KMS-11 (cell line): ENCODE measurements at regions not wholly inside any gene's neighbourhood (a gene's known extent, or its start where the extent isn't known, plus 50 kb on each side); places are given as distances from the start of the nearest gene placed in this dataset.
"Not testable (repeated sequence)": the region's sequence is repeated elsewhere in the genome, so short reads cannot be mapped to it uniquely, and the experiment has no call there.

Source experiments
- H2AFZ ChIP-seq: fragments of 200-600 bp; sonication (generic); 2 replicates; pipeline ENCODE4 v1.6.1; 2016; ENCODE audit warnings: antibody characterized with exemption, mixed run types, low read depth
- H3K27ac ChIP-seq: fragments of 200-600 bp; sonication (generic); 2 replicates; pipeline ENCODE4 v1.6.1; 2016; ENCODE audit warnings: mild to moderate bottlenecking, mixed run types
- H3K27me3 ChIP-seq: fragments of 200-600 bp; sonication (generic); 2 replicates; pipeline ENCODE4 v1.6.1; 2017; ENCODE audit warnings: mild to moderate bottlenecking, low read depth, mixed run types, moderate library complexity; ENCODE audit not compliant: insufficient read depth
- H3K36me3 ChIP-seq: fragments of 200-600 bp; sonication (generic); 2 replicates; pipeline ENCODE4 v1.6.1; 2017; ENCODE audit warnings: mild to moderate bottlenecking, mixed run types; ENCODE audit not compliant: insufficient read depth
- H3K4me1 ChIP-seq: fragments of 200-600 bp; sonication (generic); 2 replicates; pipeline ENCODE4 v1.6.1; 2016; ENCODE audit warnings: mild to moderate bottlenecking, low read depth, mixed run types; ENCODE audit not compliant: poor library complexity, severe bottlenecking
- H3K4me2 ChIP-seq: fragments of 200-600 bp; sonication (generic); 2 replicates; pipeline ENCODE4 v1.7.0; 2016; ENCODE audit warnings: mild to moderate bottlenecking, mixed run types
- H3K4me3 ChIP-seq: fragments of 200-600 bp; sonication (generic); IDR thresholded peaks from 2 replicates; pipeline ENCODE4 v1.6.1; 2017; ENCODE audit warnings: low read depth, low read length, mixed read lengths; ENCODE audit not compliant: insufficient read depth
- H3K79me2 ChIP-seq: fragments of 200-600 bp; sonication (generic); 2 replicates; pipeline ENCODE4 v1.6.1; 2016; ENCODE audit warnings: low read depth, mixed run types; ENCODE audit not compliant: insufficient read depth
- H3K9ac ChIP-seq: fragments of 200-600 bp; sonication (generic); 2 replicates; pipeline ENCODE4 v1.6.1; 2016; ENCODE audit warnings: mild to moderate bottlenecking, mixed run types
- H4K20me1 ChIP-seq: fragments of 200-600 bp; sonication (generic); 2 replicates; pipeline ENCODE4 v1.6.1; 2016; ENCODE audit warnings: mild to moderate bottlenecking, mixed run types; ENCODE audit not compliant: insufficient read depth
- TF ChIP-seq, protein P1 (sequence below): fragments of 200-600 bp; sonication (generic); conservative IDR thresholded peaks from 2 replicates; pipeline ENCODE4 v1.6.1; 2017; ENCODE audit warnings: low read depth, mild to moderate bottlenecking, antibody characterized with exemption, low read length, moderate library complexity, mixed read lengths

GRCh38 chr2:142734770-142735169 is 142.7 kb upstream of the KYNU start:
- no peaks in the 10 kb centered on the region for H3K79me2 ChIP-seq
- H3K4me2 ChIP-seq: no peak overlapping the region
- H3K4me3 ChIP-seq: no peak overlapping the region
- H3K36me3 ChIP-seq: no peaks in the 10 kb centered on the region
- H4K20me1 ChIP-seq: no peaks in the 10 kb centered on the region
- TF ChIP-seq, protein P1, sequence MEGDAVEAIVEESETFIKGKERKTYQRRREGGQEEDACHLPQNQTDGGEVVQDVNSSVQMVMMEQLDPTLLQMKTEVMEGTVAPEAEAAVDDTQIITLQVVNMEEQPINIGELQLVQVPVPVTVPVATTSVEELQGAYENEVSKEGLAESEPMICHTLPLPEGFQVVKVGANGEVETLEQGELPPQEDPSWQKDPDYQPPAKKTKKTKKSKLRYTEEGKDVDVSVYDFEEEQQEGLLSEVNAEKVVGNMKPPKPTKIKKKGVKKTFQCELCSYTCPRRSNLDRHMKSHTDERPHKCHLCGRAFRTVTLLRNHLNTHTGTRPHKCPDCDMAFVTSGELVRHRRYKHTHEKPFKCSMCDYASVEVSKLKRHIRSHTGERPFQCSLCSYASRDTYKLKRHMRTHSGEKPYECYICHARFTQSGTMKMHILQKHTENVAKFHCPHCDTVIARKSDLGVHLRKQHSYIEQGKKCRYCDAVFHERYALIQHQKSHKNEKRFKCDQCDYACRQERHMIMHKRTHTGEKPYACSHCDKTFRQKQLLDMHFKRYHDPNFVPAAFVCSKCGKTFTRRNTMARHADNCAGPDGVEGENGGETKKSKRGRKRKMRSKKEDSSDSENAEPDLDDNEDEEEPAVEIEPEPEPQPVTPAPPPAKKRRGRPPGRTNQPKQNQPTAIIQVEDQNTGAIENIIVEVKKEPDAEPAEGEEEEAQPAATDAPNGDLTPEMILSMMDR: no peak
- no peaks in the 10 kb centered on the region for H3K4me1 ChIP-seq
- no peak overlapping the region for H2AFZ ChIP-seq
- no peak overlapping the region for H3K27ac ChIP-seq
- no peak overlapping the region for H3K9ac ChIP-seq
- no peaks in the 10 kb centered on the region for H3K27me3 ChIP-seq

DNA sequence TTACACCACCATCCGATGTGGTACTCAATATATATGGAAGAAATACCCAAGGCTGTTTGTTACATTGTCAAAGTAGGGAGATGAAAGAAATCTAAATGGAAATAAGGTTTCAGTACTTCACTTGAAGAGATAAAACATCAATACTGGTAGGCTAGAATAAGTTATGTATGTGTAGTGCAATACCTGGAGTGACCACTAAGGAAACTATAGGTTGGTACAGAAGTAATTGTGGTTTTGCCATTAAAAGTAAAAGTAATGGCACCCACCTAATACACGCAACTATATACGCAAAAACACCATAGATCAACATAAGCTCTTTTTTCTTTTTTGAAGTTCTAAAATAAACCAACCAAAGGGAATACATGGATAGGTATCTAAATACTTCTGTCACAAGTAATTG is 143.2 kb upstream of the KYNU start:
- Histone ChIP-seq H3K9ac (no peak overlapping the region), H3K27me3 (no peaks in the 10 kb centered on the region), H3K79me2 (no peaks in the 10 kb centered on the region), H4K20me1 (no peaks in the 10 kb centered on the region), H3K4me1 (no peaks in the 10 kb centered on the region), H3K36me3 (no peaks in the 10 kb centered on the region), H3K27ac (no peak overlapping the region), H3K4me3 (no peak overlapping the region), H2AFZ (no peak overlapping the region), H3K4me2 (no peak overlapping the region)
- TF ChIP-seq, protein P1: no peak

DNA sequence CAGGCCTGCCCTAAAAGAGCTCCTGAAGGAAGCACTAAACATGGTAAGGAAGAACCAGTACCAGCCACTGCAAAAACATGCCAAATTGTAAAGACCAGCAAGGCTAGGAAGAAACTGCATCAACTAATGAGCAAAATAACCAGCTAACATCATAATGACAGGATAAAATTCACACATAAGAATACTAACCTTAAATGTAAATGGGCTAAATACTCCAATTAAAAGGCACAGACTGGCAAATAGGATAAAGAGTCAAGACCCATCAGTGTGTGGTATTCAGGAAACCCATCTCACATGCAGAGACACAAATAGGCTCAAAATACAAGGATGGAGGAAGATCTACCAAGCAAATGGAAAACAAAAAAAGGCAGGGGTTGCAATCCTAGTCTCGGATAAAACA is 147.7 kb upstream of the KYNU start:
- H4K20me1 ChIP-seq, H3K4me1 ChIP-seq, H3K4me2 ChIP-seq, H3K9ac ChIP-seq, H2AFZ ChIP-seq, H3K27ac ChIP-seq, H3K27me3 ChIP-seq, H3K79me2 ChIP-seq, H3K36me3 ChIP-seq, H3K4me3 ChIP-seq: not testable (repeated sequence)

- not testable (repeated sequence) for H3K4me3 ChIP-seq, H3K36me3 ChIP-seq, H3K27me3 ChIP-seq, H3K9ac ChIP-seq, H4K20me1 ChIP-seq, H2AFZ ChIP-seq, H3K4me1 ChIP-seq, H3K4me2 ChIP-seq, H3K27ac ChIP-seq, H3K79me2 ChIP-seq
Observed at GRCh38 chr2:142727821-142728478, 149.5 kb upstream of the KYNU start.

DNA sequence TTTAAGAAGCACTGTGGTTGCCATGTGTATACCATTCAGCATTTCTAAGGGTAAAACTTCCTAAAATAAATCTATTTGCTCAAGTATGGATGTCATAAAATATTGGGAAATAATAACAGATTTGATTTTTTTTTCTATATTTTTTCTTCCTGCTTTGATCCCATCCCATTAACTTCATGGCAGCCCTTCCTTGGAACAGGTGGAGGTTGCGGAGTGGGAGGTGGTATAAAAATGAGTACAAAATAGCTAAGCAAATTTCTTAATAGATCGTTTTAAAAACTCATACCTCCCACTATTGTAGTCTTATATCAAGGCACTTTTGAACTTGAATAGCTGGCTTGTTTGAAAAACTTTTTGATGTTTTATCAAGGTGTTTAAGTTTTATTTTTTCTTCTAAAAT is 152.1 kb upstream of the KYNU start:
- TF ChIP-seq, protein P1: no peak
- no peaks in the 10 kb centered on the region for H3K36me3 ChIP-seq
- no peaks in the 10 kb centered on the region for H3K4me1 ChIP-seq
- no peak overlapping the region for H3K27ac ChIP-seq
- no peak overlapping the region for H3K4me3 ChIP-seq
- no peak overlapping the region for H3K9ac ChIP-seq
- no peaks in the 10 kb centered on the region for H4K20me1 ChIP-seq
- H3K27me3 ChIP-seq: no peaks in the 10 kb centered on the region
- no peak overlapping the region for H2AFZ ChIP-seq
- H3K4me2 ChIP-seq: no peak overlapping the region
- H3K79me2 ChIP-seq: no peaks in the 10 kb centered on the region
